NCI-H2029 treated with DMSO at 0.1 percent for 48 hours (cell line): ENCODE measurements at regions not wholly inside any gene's neighbourhood (a gene's known extent, or its start where the extent isn't known, plus 50 kb on each side); places are given as distances from the start of the nearest gene placed in this dataset.
"Not testable (repeated sequence)": the region's sequence is repeated elsewhere in the genome, so short reads cannot be mapped to it uniquely, and the experiment has no call there.

Source experiments
- DNase-seq: peaks from one replicate; lab custom pipeline; 2025; lab: John Stamatoyannopoulos, UW

- no peak for DNase-seq
These were observed 339.2 kb upstream of the KAZN start for GRCh38 chr1:14259191-14259757.

- no peak for DNase-seq
These were observed 338.0 kb upstream of the KAZN start for GRCh38 chr1:14260480-14260879.

GRCh38 chr1:14261395-14261794, 337.1 kb upstream of the KAZN start:
- no peak for DNase-seq

GRCh38 chr1:14262637-14263036, 335.8 kb upstream of the KAZN start:
- no peak for DNase-seq

GRCh38 chr1:14263225-14263624, 335.3 kb upstream of the KAZN start:
- no peak for DNase-seq

- no peak for DNase-seq
These were observed 334.8 kb upstream of the KAZN start for GRCh38 chr1:14263671-14264070.

GRCh38 chr1:14265495-14265894, 333.0 kb upstream of the KAZN start:
- no peak for DNase-seq

- no peak for DNase-seq
These were observed 330.5 kb upstream of the KAZN start for GRCh38 chr1:14267991-14268390.

- no peak for DNase-seq
These were observed 327.7 kb upstream of the KAZN start for GRCh38 chr1:14270821-14271220.

- no peak for DNase-seq
These were observed 324.7 kb upstream of the KAZN start for GRCh38 chr1:14273811-14274210.

- DNase-seq, result not testable (repeated sequence)
These were observed 318.6 kb upstream of the KAZN start for GRCh38 chr1:14279891-14280290.

GRCh38 chr1:14280909-14281308, 317.6 kb upstream of the KAZN start:
- no peak for DNase-seq

GRCh38 chr1:14281412-14281811, 317.1 kb upstream of the KAZN start:
- no peak for DNase-seq

- DNase-seq, result no peak
These were observed 315.8 kb upstream of the KAZN start for GRCh38 chr1:14282707-14283106.

- no peak for DNase-seq
These were observed 313.2 kb upstream of the KAZN start for GRCh38 chr1:14285238-14285637.

GRCh38 chr1:14291182-14291581, 307.3 kb upstream of the KAZN start:
- peak; percentile 4 for DNase-seq

GRCh38 chr1:14292520-14292919, 306.0 kb upstream of the KAZN start:
- no peak for DNase-seq

- no peak for DNase-seq
These were observed 304.5 kb upstream of the KAZN start for GRCh38 chr1:14294006-14294405.

GRCh38 chr1:14294860-14295536, 303.5 kb upstream of the KAZN start:
- DNase-seq, result no peak

GRCh38 chr1:14296795-14297194, 301.7 kb upstream of the KAZN start:
- no peak for DNase-seq

GRCh38 chr1:14297356-14297755, 301.1 kb upstream of the KAZN start:
- no peak for DNase-seq

- no peak for DNase-seq
These were observed 299.7 kb upstream of the KAZN start for GRCh38 chr1:14298806-14299205.

- no peak for DNase-seq
These were observed 297.3 kb upstream of the KAZN start for GRCh38 chr1:14300991-14301703.

GRCh38 chr1:14301704-14302024, 296.8 kb upstream of the KAZN start:
- DNase-seq, result no peak
